ENCODE measurements at regions not wholly inside any gene's neighbourhood (a gene's known extent, or its start where the extent isn't known, plus 50 kb on each side); places are given as distances from the start of the nearest gene placed in this dataset.
"Not testable (repeated sequence)": the region's sequence is repeated elsewhere in the genome, so short reads cannot be mapped to it uniquely, and the experiment has no call there.

DNA sequence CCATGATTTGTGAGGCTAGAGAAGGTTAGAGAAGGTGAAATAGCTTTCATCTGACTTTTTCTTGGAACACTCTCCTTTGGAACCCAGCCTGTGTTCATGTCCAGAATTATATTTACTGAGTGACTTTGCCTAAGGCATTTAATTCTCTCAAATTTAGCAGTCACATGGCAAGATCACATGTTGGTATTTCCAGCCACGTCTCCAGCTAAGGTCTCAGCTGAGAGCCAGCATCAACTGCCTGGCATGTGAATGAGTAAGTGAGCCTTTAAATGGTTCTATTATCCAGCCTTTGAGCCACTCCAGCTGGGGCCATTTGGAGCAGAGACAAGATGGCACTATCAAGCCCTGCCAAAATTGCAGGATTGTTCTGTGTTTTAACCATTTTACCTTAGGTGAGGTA, 130.2 kb upstream of the SGO1 start:
- no peak for DNase-seq

DNA sequence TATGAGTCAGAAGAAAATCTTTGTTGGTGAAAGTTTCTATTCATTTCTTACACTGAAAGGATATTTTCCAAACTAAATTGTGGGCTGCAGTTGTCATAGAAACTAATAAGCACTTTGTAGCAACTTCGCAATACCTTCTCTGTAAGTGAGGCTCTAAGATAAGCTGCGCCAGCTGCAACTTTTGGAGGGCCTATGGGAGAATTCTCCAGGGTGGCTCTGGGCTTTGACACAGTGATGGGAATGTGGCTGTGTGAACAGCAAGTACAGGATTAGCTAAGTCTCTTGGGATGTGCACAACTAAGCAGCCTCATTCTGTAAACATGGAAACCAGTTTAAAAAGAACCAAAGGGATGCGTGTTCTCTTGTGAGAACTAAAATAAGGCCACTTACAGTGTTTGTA, 124.6 kb upstream of the SGO1 start:
- DNase-seq: no peak

GRCh38 chr3:20307383-20307782, 121.4 kb upstream of the SGO1 start:
- no peak for DNase-seq

DNA sequence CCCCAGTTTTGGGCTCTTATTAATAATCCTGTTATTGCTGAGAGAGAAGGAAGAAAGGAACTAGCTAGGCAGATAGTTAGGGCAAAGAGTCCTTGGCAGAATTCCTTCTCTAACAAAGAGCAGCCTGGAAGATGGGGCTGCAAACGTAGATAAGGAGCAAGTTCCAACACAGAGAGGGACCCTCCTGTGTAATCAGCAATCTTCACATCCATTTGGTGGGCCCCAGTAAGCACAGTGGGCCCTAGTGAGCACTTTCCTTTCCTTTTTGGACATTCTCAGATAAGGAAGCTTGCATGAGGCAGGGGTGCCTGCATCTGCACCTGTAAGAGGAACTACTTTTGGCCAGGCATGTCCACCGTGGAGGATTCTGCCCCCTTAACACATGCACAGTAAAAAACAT, 119.6 kb upstream of the SGO1 start:
- no peak for DNase-seq

DNA sequence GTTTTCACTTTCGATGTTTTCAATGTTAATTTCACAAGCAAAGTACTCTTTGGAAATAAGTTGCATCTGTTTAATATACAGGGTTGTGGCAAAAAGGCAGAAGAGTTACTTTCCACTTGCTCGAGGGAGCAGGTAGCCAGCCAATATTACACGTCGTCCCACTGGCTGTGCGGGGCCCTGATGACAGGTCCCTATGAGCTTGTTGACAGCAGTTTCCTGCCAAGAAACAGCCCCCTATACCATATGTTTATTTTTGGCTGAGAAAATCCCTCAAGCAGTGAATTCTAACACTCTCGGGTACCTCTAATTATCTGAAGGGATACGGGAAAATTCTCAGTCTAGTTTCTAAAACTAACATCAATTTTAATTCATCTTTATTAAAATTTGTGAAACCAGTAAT, 116.8 kb upstream of the SGO1 start:
- DNase-seq: no peak

DNA sequence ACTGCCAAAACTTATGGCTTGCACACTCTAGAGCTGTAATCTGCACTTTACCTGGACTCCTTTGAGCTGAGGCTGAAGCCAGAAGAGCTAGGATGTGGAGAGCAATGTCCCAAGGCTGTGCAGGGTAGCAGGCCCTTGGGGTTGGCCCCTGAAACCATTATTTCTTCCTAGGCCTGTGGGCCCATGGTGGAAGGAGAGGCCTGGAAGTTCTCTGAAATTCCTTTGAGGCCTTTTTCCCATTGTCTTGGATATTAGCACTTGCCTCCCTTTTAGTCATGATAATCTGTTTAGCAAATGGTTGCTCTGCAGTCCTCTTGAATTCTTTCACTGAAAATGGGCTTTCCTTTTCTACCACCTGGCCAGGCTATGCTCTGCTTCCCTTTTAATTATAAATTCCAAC, 102.0 kb upstream of the SGO1 start:
- no peak for DNase-seq

GRCh38 chr3:20280257-20280656, 94.3 kb upstream of the SGO1 start:
- no peak for DNase-seq

GRCh38 chr3:20265977-20266376, 80.0 kb upstream of the SGO1 start:
- not testable (repeated sequence) for DNase-seq

DNA sequence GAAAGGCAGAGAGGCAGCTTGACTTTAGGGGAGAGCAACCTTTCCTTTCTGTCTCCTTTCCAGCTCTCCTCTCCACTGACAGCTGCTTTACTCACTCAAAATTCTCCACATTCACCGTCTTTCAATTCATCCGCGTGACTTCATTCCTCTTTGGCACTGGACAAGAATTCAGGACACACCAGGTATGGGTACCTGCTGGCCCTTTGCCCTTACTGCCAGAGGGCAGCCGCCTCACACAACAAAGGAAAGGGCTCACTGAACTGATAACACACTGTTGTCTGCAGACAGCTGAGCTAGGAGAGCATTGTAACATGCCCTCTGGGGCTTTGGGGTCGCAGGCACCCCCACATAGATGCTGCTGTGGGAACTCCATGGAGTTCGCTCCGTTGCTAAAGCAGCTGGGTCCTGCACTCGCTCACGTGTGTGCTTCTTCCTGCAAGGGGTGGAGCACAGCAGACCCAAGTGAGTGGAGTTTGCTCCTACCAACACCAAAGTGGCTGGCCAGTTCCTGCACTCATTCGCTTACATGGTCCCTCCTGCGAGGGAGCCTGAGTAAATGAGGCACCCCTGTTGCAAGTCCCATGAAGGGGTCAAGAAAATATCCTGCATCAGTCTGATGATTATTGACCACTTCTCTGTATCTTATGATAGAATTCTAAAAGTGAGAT, 79.0 kb upstream of the SGO1 start:
- DNase-seq: no peak

GRCh38 chr3:20258371-20258770, 72.4 kb upstream of the SGO1 start:
- no peak for DNase-seq

DNA sequence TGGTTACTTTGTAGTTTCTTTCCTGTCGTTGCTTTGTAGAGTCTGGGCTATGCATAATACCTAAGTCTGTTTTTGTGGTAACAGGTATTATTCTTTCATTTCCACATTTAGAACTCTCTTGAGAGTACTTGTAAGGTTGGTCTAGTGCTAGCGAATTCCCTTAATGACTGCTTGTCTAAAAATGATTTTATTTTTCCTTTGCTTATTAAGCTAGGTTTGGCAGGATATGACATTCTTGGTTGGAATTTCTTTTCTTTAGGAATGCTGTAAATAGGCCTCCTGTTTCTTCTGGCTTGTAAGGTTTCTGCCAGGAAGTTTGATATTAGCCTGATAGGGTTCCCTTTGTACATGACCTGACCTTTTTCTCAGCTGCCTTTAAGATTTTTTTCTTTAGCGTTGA, 70.1 kb upstream of the SGO1 start:
- no peak for DNase-seq

- DNase-seq: no peak
These were observed 68.5 kb upstream of the SGO1 start for GRCh38 chr3:20254268-20255117.

GRCh38 chr3:20250786-20251185, 64.8 kb upstream of the SGO1 start:
- no peak for DNase-seq

GRCh38 chr3:20250314-20250713, 64.3 kb upstream of the SGO1 start:
- DNase-seq: no peak

GRCh38 chr3:20246662-20247061, 60.7 kb upstream of the SGO1 start:
- no peak for DNase-seq

DNA sequence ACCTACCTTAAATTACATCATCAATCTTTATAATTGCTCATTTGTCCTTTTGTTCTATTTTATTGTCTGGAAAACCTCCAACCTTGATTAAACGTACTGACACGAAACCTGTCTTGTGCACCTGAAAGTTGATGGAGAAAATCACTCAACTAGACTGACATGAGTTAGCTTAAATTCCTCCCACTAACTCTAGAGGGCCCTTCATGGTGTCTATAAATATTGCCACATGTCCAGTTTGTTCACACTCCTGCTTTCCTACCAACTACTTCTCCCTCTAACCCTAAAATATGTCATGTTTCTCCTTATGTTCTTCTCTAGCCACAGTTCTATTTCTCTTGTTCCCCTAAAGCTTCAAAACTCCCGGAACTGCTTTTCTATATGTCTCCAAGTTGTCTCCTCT, 59.8 kb upstream of the SGO1 start:
- DNase-seq: no peak

GRCh38 chr3:20240154-20240883, 54.3 kb upstream of the SGO1 start:
- DNase-seq: no peak

DNA sequence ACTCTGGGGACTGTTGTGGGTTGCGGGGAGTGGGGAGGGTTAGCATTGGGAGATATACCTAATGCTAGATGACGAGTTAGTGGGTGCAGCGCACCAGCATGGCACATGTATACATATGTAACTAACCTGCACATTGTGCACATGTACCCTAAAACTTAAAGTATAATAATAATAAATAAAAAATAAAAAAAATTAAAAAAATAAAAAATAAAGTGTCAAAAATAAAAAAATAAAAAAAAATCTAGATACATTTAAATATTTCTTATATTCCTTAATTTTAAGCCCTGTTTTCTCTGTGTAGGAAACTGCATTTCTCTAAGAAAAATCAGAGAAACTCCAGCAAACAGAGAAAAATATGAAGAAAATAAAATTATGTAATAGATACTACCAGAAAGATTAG, 52.2 kb upstream of the SGO1 start:
- not testable (repeated sequence) for DNase-seq

- no peak for DNase-seq
These were observed 50.6 kb upstream of the SGO1 start for GRCh38 chr3:20236603-20237002.
